PC-9 (cell line): ENCODE measurements at regions not wholly inside any gene's neighbourhood (a gene's known extent, or its start where the extent isn't known, plus 50 kb on each side); places are given as distances from the start of the nearest gene placed in this dataset.
A peak's percentile ranks its signal among the peaks of the same experiment; 100 is the strongest.

Experiments used
- BruUV-seq: library from RNA; stranded (reverse); fragments of 400-500 nt; replicated peaks from 2 replicates; lab custom pipeline; 2021; lab: Mats Ljungman, UMichigan
- CTCF ChIA-PET: fragments of 300-600 bp; sonication (Branson Sonifier 250); formaldehyde crosslinking; loops from one replicate; lab custom pipeline; 2022; ENCODE audit warnings: antibody characterized with exemption; lab: Charles Lee
- POLR2A ChIA-PET: fragments of 300-600 bp; sonication (Branson Sonifier 250); formaldehyde crosslinking; loops from one replicate; lab custom pipeline; 2022; ENCODE audit warnings: antibody characterized with exemption; ENCODE audit not compliant: unreplicated experiment; lab: Charles Lee
- DNase-seq, 2 experiments: peaks; one replicate each; pipeline versions ENCODE4 v3.0.0 to v3.0.0-alpha.2; 2015 to 2022; ENCODE audit warnings: mixed read lengths in 1 of 2
- H2AFZ ChIP-seq: fragments of 200-600 bp; sonication (generic); 2 replicates; pipeline ENCODE4 v1.8.1; 2017; ENCODE audit warnings: antibody characterized with exemption
- H3F3A ChIP-seq: fragments of 200-600 bp; sonication (generic); 2 replicates; pipeline ENCODE4 v1.8.1; 2017; ENCODE audit warnings: antibody characterized with exemption, mild to moderate bottlenecking, low read depth; ENCODE audit not compliant: insufficient read depth
- H3K27ac ChIP-seq: fragments of 200-600 bp; sonication (generic); 2 replicates; pipeline ENCODE4 v1.6.1; 2016; ENCODE audit warnings: mixed run types
- H3K27me3 ChIP-seq: fragments of 200-600 bp; sonication (generic); 2 replicates; pipeline ENCODE4 v1.6.1; 2016; ENCODE audit warnings: low read depth, mixed run types; ENCODE audit not compliant: insufficient read depth
- H3K36me3 ChIP-seq: fragments of 200-600 bp; sonication (generic); 2 replicates; pipeline ENCODE4 v1.6.1; 2016; ENCODE audit warnings: low read depth, mixed run types
- H3K4me1 ChIP-seq: fragments of 200-600 bp; sonication (generic); replicated peaks from 2 replicates; pipeline ENCODE4 v1.6.1; 2016; ENCODE audit warnings: mixed run types; ENCODE audit not compliant: insufficient read depth
- H3K4me2 ChIP-seq: fragments of 200-600 bp; sonication (generic); 2 replicates; pipeline ENCODE4 v1.6.1; 2017; ENCODE audit warnings: mixed run types
- H3K4me3 ChIP-seq: fragments of 200-600 bp; sonication (generic); 2 replicates; pipeline ENCODE4 v1.6.1; 2016; ENCODE audit warnings: mixed run types
- H3K79me2 ChIP-seq: fragments of 200-600 bp; sonication (generic); 2 replicates; pipeline ENCODE4 v1.6.1; 2017; ENCODE audit warnings: low read depth, mixed run types
- H3K9me2 ChIP-seq: fragments of 200-600 bp; sonication (generic); 2 replicates; pipeline ENCODE4 v1.8.1; 2017; ENCODE audit warnings: mild to moderate bottlenecking; ENCODE audit not compliant: insufficient read depth
- H3K9me3 ChIP-seq: fragments of 200-600 bp; sonication (generic); 2 replicates; pipeline ENCODE4 v1.8.1; 2016; ENCODE audit warnings: low read depth; ENCODE audit not compliant: insufficient read depth
- H4K20me1 ChIP-seq: fragments of 200-600 bp; sonication (generic); 2 replicates; pipeline ENCODE4 v1.8.1; 2017; ENCODE audit not compliant: insufficient read depth
- EZH2 ChIP-seq: fragments of 200-600 bp; sonication (generic); IDR thresholded peaks from 2 replicates; pipeline ENCODE4 v1.8.0; 2017; ENCODE audit warnings: antibody characterized with exemption, low read depth
- intact Hi-C: fragments of 100-400 bp; cut with micrococcal nuclease; formaldehyde crosslinking; loops from one replicate; pipeline ENCODE4 v1.10.0; 2022; ENCODE audit not compliant: unreplicated experiment
- TF ChIP-seq, protein P1 (sequence below): fragments of 200-600 bp; sonication (generic); conservative IDR thresholded peaks from 2 replicates; pipeline ENCODE4 v1.6.1; 2017; ENCODE audit warnings: mixed run types, antibody characterized with exemption, mild to moderate bottlenecking, moderate library complexity

DNA sequence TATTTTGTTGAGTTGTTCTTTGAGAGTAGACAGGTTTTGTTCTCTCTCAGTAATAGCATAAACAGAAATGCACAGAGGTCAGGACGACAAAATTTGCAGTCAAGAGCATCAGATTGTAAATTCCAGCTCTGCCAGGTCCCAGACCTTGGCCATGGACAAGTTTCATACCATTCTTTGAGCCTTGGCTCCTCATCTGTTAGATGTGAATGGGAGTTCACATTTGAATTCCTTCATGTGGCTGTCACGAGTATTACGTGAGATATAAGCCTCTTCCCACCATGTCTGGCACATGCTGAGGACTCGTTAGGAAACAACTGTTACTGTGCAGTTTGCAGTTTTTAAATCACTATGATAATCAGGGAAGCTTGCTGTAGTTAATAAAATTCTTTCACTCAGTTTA lies 93.2 kb upstream of the KCTD3 start:
- H3F3A ChIP-seq, result peaks cover 14% of the 10 kb centered on the region; the same call in 1 of the 2 replicates
- no peak overlapping the region for H2AFZ ChIP-seq
- ChIA-PET CTCF (no interaction called here), POLR2A (no interaction called here)
- no peaks in the 10 kb centered on the region for H4K20me1 ChIP-seq
- H3K4me3 ChIP-seq, result no peak overlapping the region
- no peak for DNase-seq
- peaks cover 5% of the 10 kb centered on the region; the same call in 1 of the 2 replicates for H3K9me3 ChIP-seq
- H3K36me3 ChIP-seq, result no peaks in the 10 kb centered on the region
- H3K79me2 ChIP-seq, result no peaks in the 10 kb centered on the region
- no peaks in the 10 kb centered on the region for H3K9me2 ChIP-seq
- H3K4me2 ChIP-seq, result no peak overlapping the region
- no peaks in the 10 kb centered on the region for H3K27me3 ChIP-seq
- intact Hi-C loops, result no loop called here
- no TSS peak for BruUV-seq
- H3K27ac ChIP-seq, result no peak overlapping the region
- TF ChIP-seq, protein P1, sequence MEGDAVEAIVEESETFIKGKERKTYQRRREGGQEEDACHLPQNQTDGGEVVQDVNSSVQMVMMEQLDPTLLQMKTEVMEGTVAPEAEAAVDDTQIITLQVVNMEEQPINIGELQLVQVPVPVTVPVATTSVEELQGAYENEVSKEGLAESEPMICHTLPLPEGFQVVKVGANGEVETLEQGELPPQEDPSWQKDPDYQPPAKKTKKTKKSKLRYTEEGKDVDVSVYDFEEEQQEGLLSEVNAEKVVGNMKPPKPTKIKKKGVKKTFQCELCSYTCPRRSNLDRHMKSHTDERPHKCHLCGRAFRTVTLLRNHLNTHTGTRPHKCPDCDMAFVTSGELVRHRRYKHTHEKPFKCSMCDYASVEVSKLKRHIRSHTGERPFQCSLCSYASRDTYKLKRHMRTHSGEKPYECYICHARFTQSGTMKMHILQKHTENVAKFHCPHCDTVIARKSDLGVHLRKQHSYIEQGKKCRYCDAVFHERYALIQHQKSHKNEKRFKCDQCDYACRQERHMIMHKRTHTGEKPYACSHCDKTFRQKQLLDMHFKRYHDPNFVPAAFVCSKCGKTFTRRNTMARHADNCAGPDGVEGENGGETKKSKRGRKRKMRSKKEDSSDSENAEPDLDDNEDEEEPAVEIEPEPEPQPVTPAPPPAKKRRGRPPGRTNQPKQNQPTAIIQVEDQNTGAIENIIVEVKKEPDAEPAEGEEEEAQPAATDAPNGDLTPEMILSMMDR, result no peak
- no peak for TF ChIP-seq EZH2
- peaks cover 14% of the 10 kb centered on the region for H3K4me1 ChIP-seq

DNA sequence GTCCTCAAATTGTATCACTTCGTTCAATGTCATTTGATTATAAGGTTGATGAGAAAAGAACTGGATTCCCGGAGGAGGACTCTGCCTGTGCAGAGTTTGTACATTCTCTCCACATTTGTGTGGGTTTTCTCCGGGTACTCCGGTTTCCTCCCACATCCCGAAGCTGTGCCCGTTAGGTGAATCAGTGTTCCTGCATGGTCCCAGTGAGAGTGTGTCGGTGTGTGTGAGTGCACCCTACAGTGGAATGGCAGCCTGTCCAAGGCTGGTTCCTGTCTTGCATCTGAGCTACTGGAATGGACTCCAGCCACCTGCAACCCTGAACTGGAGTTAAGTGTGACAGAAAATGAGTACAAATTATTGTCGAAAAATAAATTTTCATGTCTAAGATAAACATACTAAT lies 92.2 kb upstream of the KCTD3 start:
- Histone ChIP-seq H3K27ac (peak overlapping the region; percentile 83), H3F3A (peaks cover 14% of the 10 kb centered on the region; the same call in 1 of the 2 replicates), H3K4me1 (peaks cover 14% of the 10 kb centered on the region), H3K9me3 (peaks cover 5% of the 10 kb centered on the region; the same call in 1 of the 2 replicates), H3K79me2 (no peaks in the 10 kb centered on the region), H2AFZ (no peak overlapping the region), H3K36me3 (no peaks in the 10 kb centered on the region), H3K27me3 (no peaks in the 10 kb centered on the region), H3K9me2 (no peaks in the 10 kb centered on the region), H4K20me1 (no peaks in the 10 kb centered on the region), H3K4me3 (no peak overlapping the region), H3K4me2 (no peak overlapping the region)
- intact Hi-C loops, result no loop called here
- POLR2A ChIA-PET, result no interaction called here
- CTCF ChIA-PET, result no interaction called here
- no TSS peak for BruUV-seq
- TF ChIP-seq EZH2, result no peak
- TF ChIP-seq, protein P1, result no peak
- no peak for DNase-seq

DNA sequence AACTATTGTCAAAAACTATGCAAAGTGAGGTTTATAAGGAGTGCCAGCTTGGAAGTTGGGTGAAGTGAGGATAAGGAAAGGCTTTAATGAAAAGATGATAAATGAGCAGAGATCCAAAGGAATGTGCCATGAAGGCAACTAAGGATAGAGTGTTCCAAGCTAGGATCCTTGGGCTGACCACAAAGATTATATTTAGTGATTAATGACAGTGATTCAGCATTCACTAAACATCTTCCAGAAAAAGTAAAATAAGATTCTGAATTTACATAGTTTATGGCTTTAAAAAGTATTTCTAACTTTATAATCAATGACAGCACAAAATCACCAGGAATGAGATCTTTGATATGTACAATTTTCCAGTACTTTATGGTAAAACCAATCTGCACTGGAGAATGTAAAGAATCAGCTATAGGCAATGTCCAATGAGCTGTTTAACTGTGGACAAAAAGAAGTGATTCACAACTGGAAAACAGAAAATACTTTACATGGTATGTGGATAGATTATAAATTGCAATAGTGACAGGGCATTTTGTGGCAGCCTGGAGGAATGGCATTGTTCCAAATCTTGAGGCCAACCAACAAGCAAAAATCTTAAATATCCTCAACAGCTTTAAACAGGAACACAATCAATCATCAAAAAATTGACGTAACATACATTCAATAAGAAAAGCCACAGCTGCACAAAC lies 91.2 kb upstream of the KCTD3 start:
- no TSS peak for BruUV-seq
- ChIA-PET CTCF (no interaction called here), POLR2A (interaction anchor here (0.5 kb wide), 1 partner anchor 828 kb away, joined by 6 read pairs; no protein-coding TSS in a partner anchor)
- Histone ChIP-seq H3K4me3 (no peak overlapping the region), H3F3A (peaks cover 14% of the 10 kb centered on the region; the same call in 1 of the 2 replicates), H3K9me3 (peaks cover 5% of the 10 kb centered on the region; the same call in 1 of the 2 replicates), H3K79me2 (no peaks in the 10 kb centered on the region), H3K27ac (peak overlapping the region; percentile 83), H3K27me3 (no peaks in the 10 kb centered on the region), H2AFZ (no peak overlapping the region), H3K4me1 (peaks cover 14% of the 10 kb centered on the region), H3K36me3 (no peaks in the 10 kb centered on the region), H3K4me2 (peak overlapping the region; percentile 24), H4K20me1 (no peaks in the 10 kb centered on the region), H3K9me2 (no peaks in the 10 kb centered on the region)
- DNase-seq, result peak; percentile 43 to 85
- TF ChIP-seq EZH2, result no peak
- TF ChIP-seq, protein P1, result no peak
- intact Hi-C loops, result no loop called here
